ENCODE measurements at regions not wholly inside any gene's neighbourhood (a gene's known extent, or its start where the extent isn't known, plus 50 kb on each side); places are given as distances from the start of the nearest gene placed in this dataset.

DNA sequence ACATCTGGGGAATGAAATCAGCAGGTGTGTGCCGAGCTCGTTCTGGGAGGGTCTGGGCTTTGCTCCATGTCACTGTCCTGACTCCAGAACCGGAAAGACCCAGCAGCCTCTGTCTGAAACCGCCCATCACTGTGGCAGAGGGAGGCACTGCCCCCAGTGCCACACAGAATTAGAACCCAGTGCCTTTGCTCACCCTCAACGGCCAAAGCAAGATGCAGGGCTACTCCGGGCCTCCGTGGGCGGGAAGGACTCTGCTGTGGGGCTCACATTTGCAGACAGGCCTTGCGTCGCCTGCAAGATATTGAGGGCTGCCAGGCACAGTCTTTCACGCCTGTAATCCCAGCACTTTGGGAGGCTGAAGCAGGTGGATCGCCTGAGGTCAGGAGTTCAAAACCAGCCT is 219.2 kb upstream of the PPP2R2D start:
- DNase-seq, result no peak
- Mint-ChIP-seq H3K27me3 (peaks cover 0 to 37% (median 5%) of the 10 kb centered on the region in 5 donors), H3K27ac (no peak overlapping the region), H3K4me1 (peaks cover 0 to 2% (median 0%) of the 10 kb centered on the region in 7 donors), H3K9me3 (peaks cover 0 to 3% (median 0%) of the 10 kb centered on the region in 11 donors), H3K4me3 (no peak overlapping the region), H3K36me3 (no peaks in the 10 kb centered on the region)
- no peak for ATAC-seq
- H3K9me3 ChIP-seq (ENCODE audit: control insufficient read depth in 2 of 3, low read length in 3 of 3), result no peaks in the 10 kb centered on the region
- H3K4me1 ChIP-seq (ENCODE audit: control insufficient read depth in 2 of 2, insufficient read depth in 2 of 2, low read length in 2 of 2), result no peaks in the 10 kb centered on the region
- intact Hi-C loops (cut with micrococcal nuclease), result no loop called here
- ChIA-PET POLR2A (no interaction called here), CTCF (no interaction called here)
- no peaks in the 10 kb centered on the region for H3K27me3 ChIP-seq (ENCODE audit: control insufficient read depth in 2 of 2, insufficient read depth in 2 of 2, low read length in 2 of 2)
- no peaks in the 10 kb centered on the region for H3K36me3 ChIP-seq (ENCODE audit: control insufficient read depth in 2 of 3, insufficient read depth in 3 of 3, low read length in 3 of 3)
- no peak overlapping the region for H3K27ac ChIP-seq (ENCODE audit: low read depth, low read length)
- no peak overlapping the region for H3K4me3 ChIP-seq (ENCODE audit: low read length)

DNA sequence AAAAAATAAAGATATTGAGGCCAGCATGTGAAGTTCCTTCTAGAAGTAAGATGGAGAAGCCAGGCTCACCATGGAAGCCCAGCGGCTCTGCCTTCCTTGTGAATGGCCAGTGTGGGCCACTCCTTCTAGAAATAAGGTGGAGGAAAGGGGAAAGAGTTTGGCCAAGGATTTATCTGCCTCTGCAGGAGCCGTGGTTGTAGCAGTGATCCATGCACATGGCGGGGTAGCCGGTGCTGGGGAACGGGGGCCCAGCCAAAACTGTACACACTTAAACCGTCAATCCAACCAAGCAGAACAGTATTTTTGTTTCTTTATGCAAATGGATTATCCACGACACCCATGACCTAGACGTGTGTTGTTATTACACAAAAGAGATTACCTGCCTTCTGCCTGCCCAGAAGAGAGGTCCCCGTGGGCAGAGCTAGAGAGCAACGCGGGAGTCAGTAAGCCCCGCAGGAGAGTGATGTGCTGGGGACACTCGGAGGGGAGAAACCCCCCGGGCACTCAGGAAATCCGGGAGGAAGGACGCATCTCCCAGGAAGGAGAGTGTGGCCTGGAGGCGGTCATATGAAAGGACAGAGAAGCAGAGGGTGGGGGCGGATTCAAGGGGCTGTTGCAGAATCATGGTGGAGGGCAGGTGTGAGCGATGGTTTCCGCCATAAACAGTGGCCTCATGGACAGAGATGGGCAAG is 218.4 kb upstream of the PPP2R2D start:
- CTCF ChIA-PET, result no interaction called here
- H3K36me3 Mint-ChIP-seq, result no peaks in the 10 kb centered on the region
- DNase-seq (no peak), ATAC-seq (no peak)
- peaks cover 0 to 3% (median 0%) of the 10 kb centered on the region in 11 donors for H3K9me3 Mint-ChIP-seq
- H3K27me3 Mint-ChIP-seq, result peaks cover 0 to 37% (median 5%) of the 10 kb centered on the region in 5 donors
- Histone ChIP-seq H3K4me1 (ENCODE audit: control insufficient read depth in 2 of 2, insufficient read depth in 2 of 2, low read length in 2 of 2) (no peaks in the 10 kb centered on the region), H3K36me3 (ENCODE audit: control insufficient read depth in 2 of 3, insufficient read depth in 3 of 3, low read length in 3 of 3) (no peaks in the 10 kb centered on the region), H3K27me3 (ENCODE audit: control insufficient read depth in 2 of 2, insufficient read depth in 2 of 2, low read length in 2 of 2) (no peaks in the 10 kb centered on the region), H3K4me3 (ENCODE audit: low read length) (no peak overlapping the region), H3K27ac (ENCODE audit: low read depth, low read length) (no peak overlapping the region), H3K9me3 (ENCODE audit: control insufficient read depth in 2 of 3, low read length in 3 of 3) (no peaks in the 10 kb centered on the region)
- H3K4me1 Mint-ChIP-seq, result peaks cover 0 to 2% (median 0%) of the 10 kb centered on the region in 7 donors
- POLR2A ChIA-PET, result no interaction called here
- intact Hi-C loops (cut with micrococcal nuclease), result no loop called here
- H3K27ac Mint-ChIP-seq, result no peak overlapping the region
- no peak overlapping the region for H3K4me3 Mint-ChIP-seq

DNA sequence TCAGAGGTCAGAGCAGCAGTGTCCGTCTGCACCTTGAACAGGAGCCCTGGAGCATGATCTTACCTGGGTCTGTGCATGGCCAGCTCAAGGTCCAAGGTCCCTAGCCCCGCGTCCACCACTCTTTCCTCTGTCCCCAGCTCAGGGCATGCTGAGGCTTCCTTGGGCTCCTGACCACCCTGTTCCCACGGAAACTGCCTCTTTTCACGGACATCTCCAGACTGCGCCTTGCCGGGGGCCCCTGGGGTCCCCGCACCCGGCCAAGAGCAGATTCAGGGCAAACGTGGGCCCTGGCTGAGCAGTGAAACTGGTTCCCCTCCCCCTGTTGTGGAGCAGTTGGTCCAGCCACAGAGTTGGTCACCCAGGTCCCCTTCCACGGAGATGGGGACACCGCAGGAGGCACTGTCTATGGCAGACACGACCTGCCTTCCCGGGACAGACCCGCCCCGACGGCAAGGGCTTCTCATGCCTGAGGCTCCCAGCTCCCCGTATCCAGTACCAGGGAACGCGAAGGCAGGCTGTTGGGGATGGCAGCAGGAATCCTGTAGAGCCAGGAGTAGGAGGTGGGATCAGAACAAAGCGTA is 217.4 kb upstream of the PPP2R2D start:
- Mint-ChIP-seq H3K36me3 (no peaks in the 10 kb centered on the region), H3K27ac (no peak overlapping the region), H3K4me3 (no peak overlapping the region), H3K4me1 (no peaks in the 10 kb centered on the region), H3K9me3 (peaks cover 0 to 3% (median 0%) of the 10 kb centered on the region in 11 donors), H3K27me3 (peaks cover 0 to 31% (median 5%) of the 10 kb centered on the region in 5 donors)
- intact Hi-C loops (cut with micrococcal nuclease), result no loop called here
- Histone ChIP-seq H3K27me3 (ENCODE audit: control insufficient read depth in 2 of 2, insufficient read depth in 2 of 2, low read length in 2 of 2) (no peaks in the 10 kb centered on the region), H3K27ac (ENCODE audit: low read depth, low read length) (no peak overlapping the region), H3K36me3 (ENCODE audit: control insufficient read depth in 2 of 3, insufficient read depth in 3 of 3, low read length in 3 of 3) (no peaks in the 10 kb centered on the region), H3K4me3 (ENCODE audit: low read length) (no peak overlapping the region), H3K9me3 (ENCODE audit: control insufficient read depth in 2 of 3, low read length in 3 of 3) (no peaks in the 10 kb centered on the region), H3K4me1 (ENCODE audit: control insufficient read depth in 2 of 2, insufficient read depth in 2 of 2, low read length in 2 of 2) (no peaks in the 10 kb centered on the region)
- CTCF ChIA-PET, result no interaction called here
- DNase-seq (no peak), ATAC-seq (no peak)
- POLR2A ChIA-PET, result no interaction called here

DNA sequence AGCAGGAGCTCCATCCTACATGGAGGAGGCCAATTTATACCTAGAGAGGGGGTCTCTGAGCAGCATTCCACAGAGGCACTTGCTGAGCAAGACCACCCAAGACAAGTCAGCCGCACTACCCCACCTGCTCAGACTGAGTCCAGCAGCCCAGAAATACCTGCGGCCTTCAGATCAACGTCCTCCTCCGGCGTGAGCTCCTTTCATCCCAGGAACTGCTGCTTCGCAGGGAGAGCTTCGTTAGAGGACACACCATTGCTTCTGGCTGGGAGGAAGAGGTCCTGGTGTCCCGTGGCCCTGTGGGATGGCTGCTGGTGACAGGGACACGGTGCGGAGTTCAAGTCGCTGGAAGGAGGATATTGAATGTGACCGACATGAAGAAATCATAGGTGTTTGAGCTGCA is 216.9 kb upstream of the PPP2R2D start:
- Histone ChIP-seq H3K9me3 (ENCODE audit: control insufficient read depth in 2 of 3, low read length in 3 of 3) (no peaks in the 10 kb centered on the region), H3K36me3 (ENCODE audit: control insufficient read depth in 2 of 3, insufficient read depth in 3 of 3, low read length in 3 of 3) (no peaks in the 10 kb centered on the region), H3K27ac (ENCODE audit: low read depth, low read length) (no peak overlapping the region), H3K4me1 (ENCODE audit: control insufficient read depth in 2 of 2, insufficient read depth in 2 of 2, low read length in 2 of 2) (no peaks in the 10 kb centered on the region), H3K27me3 (ENCODE audit: control insufficient read depth in 2 of 2, insufficient read depth in 2 of 2, low read length in 2 of 2) (no peaks in the 10 kb centered on the region), H3K4me3 (ENCODE audit: low read length) (no peak overlapping the region)
- Mint-ChIP-seq H3K36me3 (no peaks in the 10 kb centered on the region), H3K27ac (no peak overlapping the region), H3K27me3 (peaks cover 0 to 31% (median 5%) of the 10 kb centered on the region in 5 donors), H3K4me3 (no peak overlapping the region), H3K4me1 (no peaks in the 10 kb centered on the region), H3K9me3 (peaks cover 0 to 3% (median 0%) of the 10 kb centered on the region in 11 donors)
- ATAC-seq, result no peak
- no peak for DNase-seq
- CTCF ChIA-PET, result no interaction called here
- POLR2A ChIA-PET, result no interaction called here
- intact Hi-C loops (cut with micrococcal nuclease), result no loop called here

DNA sequence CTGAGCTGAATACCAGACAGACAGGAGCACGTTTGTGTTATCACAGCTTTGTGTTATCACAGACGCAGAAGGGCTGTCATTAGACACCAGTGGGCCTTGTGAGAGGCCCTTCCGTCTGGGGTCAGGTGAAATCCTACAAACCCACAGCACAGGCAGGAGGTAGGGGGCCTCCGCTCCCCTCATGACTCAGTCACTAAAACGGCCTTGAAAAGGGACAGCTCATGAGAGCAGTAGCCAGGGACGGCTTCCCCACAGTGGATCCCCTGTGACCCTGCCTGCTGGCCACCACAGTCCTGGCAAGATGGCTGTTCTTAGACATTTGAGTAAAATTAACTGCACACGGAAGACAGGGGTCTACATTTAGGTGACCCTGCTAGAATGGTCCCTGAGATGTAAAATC is 215.8 kb upstream of the PPP2R2D start:
- Histone ChIP-seq H3K36me3 (ENCODE audit: control insufficient read depth in 2 of 3, insufficient read depth in 3 of 3, low read length in 3 of 3) (no peaks in the 10 kb centered on the region), H3K27ac (ENCODE audit: low read depth, low read length) (no peak overlapping the region), H3K9me3 (ENCODE audit: control insufficient read depth in 2 of 3, low read length in 3 of 3) (no peaks in the 10 kb centered on the region), H3K4me3 (ENCODE audit: low read length) (no peak overlapping the region), H3K27me3 (ENCODE audit: control insufficient read depth in 2 of 2, insufficient read depth in 2 of 2, low read length in 2 of 2) (no peaks in the 10 kb centered on the region), H3K4me1 (ENCODE audit: control insufficient read depth in 2 of 2, insufficient read depth in 2 of 2, low read length in 2 of 2) (no peaks in the 10 kb centered on the region)
- Mint-ChIP-seq H3K36me3 (no peaks in the 10 kb centered on the region), H3K4me1 (no peaks in the 10 kb centered on the region), H3K4me3 (no peak overlapping the region), H3K27ac (no peak overlapping the region), H3K27me3 (peaks cover 0 to 31% (median 8%) of the 10 kb centered on the region in 5 donors), H3K9me3 (peaks cover 0 to 3% (median 0%) of the 10 kb centered on the region in 11 donors)
- intact Hi-C loops (cut with micrococcal nuclease), result no loop called here
- no peak for ATAC-seq
- DNase-seq, result no peak
- ChIA-PET POLR2A (no interaction called here), CTCF (no interaction called here)

DNA sequence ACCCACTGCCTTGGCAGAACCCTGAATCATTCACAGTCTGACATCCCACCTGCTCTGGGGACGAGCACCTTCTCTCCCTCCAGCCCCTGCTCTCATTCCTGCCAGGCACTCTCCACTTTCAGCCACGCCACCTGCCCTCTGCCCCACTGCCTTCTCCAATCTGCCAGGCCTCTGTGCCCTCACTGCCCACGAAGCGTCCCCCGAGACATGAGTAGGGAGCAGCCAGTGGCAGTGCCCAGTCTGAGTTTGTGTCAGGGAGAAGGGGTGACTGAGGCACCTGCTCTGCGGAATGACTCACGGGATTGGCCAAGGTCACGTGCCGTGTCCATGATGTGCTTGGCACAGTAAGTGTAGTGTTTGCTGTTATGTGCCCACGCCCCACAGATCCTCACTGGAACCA is 215.2 kb upstream of the PPP2R2D start:
- H3K27ac Mint-ChIP-seq, result no peak overlapping the region
- H3K27me3 ChIP-seq (ENCODE audit: control insufficient read depth in 2 of 2, insufficient read depth in 2 of 2, low read length in 2 of 2), result no peaks in the 10 kb centered on the region
- ATAC-seq, result no peak
- peaks cover 0 to 3% (median 0%) of the 10 kb centered on the region in 11 donors for H3K9me3 Mint-ChIP-seq
- H3K27me3 Mint-ChIP-seq, result peaks cover 0 to 31% (median 11%) of the 10 kb centered on the region in 5 donors
- CTCF ChIA-PET, result no interaction called here
- H3K27ac ChIP-seq (ENCODE audit: low read depth, low read length), result no peak overlapping the region
- H3K4me1 Mint-ChIP-seq, result no peaks in the 10 kb centered on the region
- no peaks in the 10 kb centered on the region for H3K4me1 ChIP-seq (ENCODE audit: control insufficient read depth in 2 of 2, insufficient read depth in 2 of 2, low read length in 2 of 2)
- H3K36me3 ChIP-seq (ENCODE audit: control insufficient read depth in 2 of 3, insufficient read depth in 3 of 3, low read length in 3 of 3), result no peaks in the 10 kb centered on the region
- no peak overlapping the region for H3K4me3 Mint-ChIP-seq
- DNase-seq, result no peak
- H3K4me3 ChIP-seq (ENCODE audit: low read length), result no peak overlapping the region
- POLR2A ChIA-PET, result no interaction called here
- H3K9me3 ChIP-seq (ENCODE audit: control insufficient read depth in 2 of 3, low read length in 3 of 3), result no peaks in the 10 kb centered on the region
- intact Hi-C loops (cut with micrococcal nuclease), result no loop called here
- H3K36me3 Mint-ChIP-seq, result no peaks in the 10 kb centered on the region

DNA sequence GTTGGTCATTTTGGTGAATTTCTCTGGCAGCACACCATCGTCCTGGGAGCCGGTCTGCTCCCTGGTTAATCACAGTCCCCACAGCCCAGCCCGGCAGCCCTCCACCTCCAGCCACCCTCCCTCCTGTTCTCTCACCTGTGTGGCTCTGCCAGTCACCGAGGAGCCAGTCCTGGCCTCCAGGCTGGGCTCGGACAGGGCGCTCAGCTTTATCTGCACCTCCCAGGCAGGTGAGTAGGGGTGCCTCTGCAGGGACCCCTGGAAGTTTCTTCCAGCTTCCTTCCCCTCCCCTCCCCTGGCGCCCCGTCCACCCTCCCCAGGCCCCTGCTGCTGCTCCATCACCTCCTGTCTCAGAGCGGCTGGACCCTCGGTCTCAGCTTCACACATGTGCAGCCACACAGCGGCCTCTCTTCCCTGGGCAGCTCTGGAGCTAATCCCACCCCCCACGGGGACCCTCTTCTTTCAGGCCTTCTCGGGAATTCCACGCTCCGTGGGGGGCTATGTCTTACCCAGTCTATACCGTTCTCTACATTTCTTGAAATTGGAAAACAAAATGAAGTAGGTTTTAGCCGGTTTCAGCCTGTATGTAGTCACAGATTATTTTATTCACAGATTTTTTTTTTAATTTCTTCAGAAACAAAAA is 213.9 kb upstream of the PPP2R2D start:
- intact Hi-C loops (cut with micrococcal nuclease), result no loop called here
- H3K27ac ChIP-seq (ENCODE audit: low read depth, low read length), result no peak overlapping the region
- ATAC-seq, result no peak
- H3K4me3 ChIP-seq (ENCODE audit: low read length), result no peak overlapping the region
- H3K36me3 ChIP-seq (ENCODE audit: control insufficient read depth in 2 of 3, insufficient read depth in 3 of 3, low read length in 3 of 3), result no peaks in the 10 kb centered on the region
- no peaks in the 10 kb centered on the region for H3K4me1 Mint-ChIP-seq
- no peak overlapping the region for H3K27ac Mint-ChIP-seq
- H3K27me3 Mint-ChIP-seq, result peaks cover 0 to 31% (median 11%) of the 10 kb centered on the region in 5 donors
- H3K4me1 ChIP-seq (ENCODE audit: control insufficient read depth in 2 of 2, insufficient read depth in 2 of 2, low read length in 2 of 2), result no peaks in the 10 kb centered on the region
- no peak overlapping the region for H3K4me3 Mint-ChIP-seq
- ChIA-PET CTCF (no interaction called here), POLR2A (no interaction called here)
- DNase-seq, result no peak
- no peaks in the 10 kb centered on the region for H3K36me3 Mint-ChIP-seq
- no peaks in the 10 kb centered on the region for H3K27me3 ChIP-seq (ENCODE audit: control insufficient read depth in 2 of 2, insufficient read depth in 2 of 2, low read length in 2 of 2)
- no peaks in the 10 kb centered on the region for H3K9me3 ChIP-seq (ENCODE audit: control insufficient read depth in 2 of 3, low read length in 3 of 3)
- peaks cover 0 to 2% (median 0%) of the 10 kb centered on the region in 11 donors for H3K9me3 Mint-ChIP-seq
